ENCODE measurements at regions not wholly inside any gene's neighbourhood (a gene's known extent, or its start where the extent isn't known, plus 50 kb on each side); places are given as distances from the start of the nearest gene placed in this dataset.

DNA sequence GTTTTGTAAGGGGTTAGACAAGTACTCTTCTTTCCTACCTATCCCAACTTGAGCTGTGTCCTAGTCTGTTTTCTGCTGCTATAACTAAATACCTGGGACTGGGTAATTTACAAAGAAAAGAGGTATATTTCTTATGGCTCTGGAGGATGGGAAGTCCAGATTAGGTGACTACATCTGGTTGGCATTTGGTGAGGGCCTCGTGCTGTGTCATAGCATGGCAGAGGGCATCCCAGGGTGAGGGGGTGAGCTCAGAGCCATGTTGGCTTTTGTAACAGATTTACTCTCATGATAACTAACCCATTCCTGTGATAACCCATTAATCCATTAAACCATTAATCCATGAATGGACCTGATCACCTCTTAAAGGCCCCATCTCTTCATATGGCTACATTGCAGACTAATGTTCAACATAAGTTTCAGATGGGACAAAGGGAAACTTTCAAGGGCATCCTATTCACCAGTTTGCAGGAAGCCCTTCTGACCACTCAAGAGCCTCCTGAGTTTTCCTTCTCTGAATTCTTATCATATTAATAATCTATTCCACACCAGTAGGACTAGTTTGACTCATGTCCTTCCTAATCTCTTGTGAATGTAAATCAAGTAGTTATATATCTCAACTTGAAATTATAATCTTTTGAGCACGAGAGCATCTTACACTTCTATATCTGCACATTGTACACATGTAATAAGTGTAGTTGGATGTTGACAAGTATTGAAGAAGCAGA is 185.7 kb upstream of the ZPLD1 start:
- DNase-seq: no peak

DNA sequence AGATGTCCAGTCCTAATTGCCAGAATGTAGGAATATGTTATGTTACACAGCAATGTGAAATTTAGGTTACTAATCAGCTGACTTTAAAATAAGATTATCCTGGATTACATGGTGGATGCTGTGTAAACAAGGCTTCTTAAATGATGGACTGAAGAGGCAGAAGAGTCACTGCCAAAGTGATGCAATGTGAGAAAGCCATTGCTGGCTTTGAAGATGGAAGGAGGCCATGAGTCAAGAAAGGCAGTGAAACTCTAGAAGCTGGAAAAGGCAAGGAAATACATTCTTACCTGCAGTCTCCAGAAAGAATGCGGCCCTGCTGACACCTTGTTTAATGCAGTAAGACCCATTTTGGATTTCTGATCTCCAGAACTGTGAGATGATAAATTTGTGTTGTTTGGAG is 179.1 kb upstream of the ZPLD1 start:
- no peak for DNase-seq

DNA sequence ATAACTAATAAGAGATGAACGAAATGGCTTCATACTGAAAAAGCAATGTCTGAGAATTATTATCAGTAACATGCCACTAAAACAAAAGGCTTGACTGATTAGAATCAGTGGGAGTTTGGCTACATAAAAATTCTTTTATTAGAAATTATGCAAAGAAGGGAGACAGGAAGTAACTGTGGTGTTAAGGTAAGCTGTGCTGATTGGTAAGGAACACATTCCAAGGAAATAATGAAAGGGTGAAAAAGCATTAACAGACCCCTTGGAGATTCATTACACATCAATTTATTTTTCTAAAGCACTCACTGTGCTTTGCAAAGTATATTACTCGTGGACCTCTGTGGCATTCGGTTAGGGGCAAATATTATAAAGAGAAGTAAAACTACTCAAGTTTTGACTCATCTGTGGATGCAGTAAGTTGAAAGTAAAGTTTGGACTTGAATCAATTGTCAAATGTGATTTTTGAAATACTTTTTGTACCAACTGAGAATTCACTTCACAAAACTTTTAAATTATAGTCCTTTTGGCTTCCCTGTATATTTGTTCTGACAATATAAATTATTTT is 176.1 kb upstream of the ZPLD1 start:
- DNase-seq: no peak

DNA sequence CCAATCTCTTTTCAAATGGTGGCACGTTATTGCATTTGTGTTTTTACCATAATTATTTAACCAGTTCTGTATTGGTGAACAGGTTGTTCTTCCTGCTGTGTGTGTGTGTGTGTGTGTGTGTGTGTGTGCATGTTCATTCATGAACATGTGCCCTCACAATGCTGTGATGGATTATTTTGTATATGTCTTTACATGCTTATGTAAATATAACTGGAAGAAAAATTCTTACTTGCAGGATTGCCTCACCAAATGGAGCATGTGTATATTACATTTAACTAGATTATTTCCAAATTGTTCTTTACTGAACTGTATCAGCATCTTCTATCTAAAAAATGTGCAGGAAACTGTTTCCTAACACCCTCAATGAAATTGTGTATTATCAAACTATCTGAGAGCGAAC is 175.2 kb upstream of the ZPLD1 start:
- DNase-seq: no peak

DNA sequence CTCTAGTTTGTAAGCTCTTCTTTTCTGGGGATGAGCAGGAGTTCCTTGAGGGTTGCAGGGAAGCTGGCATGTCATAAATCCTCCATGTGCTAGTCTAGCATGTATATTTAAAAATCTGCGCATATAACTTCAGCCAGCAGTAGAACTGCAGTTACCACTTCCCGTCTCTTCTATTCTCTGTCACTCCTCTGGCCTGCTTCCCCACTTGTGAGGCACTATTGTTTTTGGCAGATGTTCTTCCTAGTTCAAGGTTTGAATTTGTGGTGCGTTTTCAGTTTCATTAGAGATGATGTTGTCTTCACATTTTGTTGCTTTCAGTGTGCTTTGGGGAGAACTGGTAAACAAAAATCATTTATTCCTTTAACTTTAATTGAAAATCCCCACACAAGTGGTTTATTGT is 169.1 kb upstream of the ZPLD1 start:
- no peak for DNase-seq

DNA sequence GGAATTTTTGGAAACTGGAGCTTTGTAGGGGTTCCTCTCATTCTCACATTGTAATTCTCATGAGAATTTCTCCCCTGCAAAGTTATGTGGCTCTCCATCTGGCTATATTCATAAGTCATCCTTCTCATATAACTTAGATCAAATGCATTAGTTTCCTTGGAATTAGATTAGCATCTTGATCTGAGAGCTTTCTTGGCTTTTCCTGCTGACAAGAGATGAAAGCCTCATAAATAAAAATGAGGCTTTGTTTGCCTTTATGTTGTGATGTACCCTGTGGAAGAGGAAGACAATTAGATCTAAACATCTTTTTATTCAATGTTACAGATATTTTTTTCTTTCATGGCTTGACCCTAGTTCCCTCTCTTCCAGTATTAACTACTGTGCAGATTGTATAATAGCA is 165.4 kb upstream of the ZPLD1 start:
- no peak for DNase-seq

DNA sequence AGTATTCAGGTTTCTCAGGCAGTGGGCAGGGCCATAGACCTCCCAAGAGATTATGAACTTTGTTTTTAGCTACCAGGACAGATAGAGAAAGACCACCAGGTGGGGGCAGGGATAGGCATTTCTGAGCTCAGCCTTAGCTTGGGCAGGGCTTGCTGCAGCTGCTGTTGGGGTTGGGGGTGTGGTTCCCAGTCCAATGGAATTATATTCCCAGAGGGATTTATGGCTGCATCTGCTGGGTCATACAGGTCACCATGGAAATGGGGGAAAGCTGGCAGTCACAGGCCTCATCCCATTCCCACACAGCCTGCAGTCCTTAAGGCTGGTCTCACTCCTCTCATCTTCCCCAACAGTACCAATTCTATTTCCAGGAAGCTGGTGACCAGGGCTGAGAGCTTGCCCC is 144.6 kb upstream of the ZPLD1 start:
- DNase-seq: no peak

DNA sequence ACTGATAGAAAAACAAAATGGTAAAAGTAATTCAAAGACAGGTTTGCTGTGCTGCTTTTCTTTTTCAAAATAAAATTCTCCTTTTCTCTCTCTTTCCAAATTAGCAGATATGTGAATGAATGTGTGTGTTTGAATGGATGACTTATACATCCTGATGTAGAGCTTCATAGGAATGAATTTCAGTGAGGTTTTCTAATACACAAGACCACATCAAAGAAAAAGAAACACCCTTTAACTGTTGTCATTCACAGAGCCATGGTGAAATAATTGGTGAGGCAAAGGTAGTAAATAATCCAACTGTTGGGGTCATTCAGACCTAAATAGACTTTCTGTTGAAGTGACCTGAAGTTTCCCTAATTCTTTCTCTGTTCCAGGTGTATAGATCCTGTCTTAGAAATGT is 139.1 kb upstream of the ZPLD1 start:
- DNase-seq: no peak

DNA sequence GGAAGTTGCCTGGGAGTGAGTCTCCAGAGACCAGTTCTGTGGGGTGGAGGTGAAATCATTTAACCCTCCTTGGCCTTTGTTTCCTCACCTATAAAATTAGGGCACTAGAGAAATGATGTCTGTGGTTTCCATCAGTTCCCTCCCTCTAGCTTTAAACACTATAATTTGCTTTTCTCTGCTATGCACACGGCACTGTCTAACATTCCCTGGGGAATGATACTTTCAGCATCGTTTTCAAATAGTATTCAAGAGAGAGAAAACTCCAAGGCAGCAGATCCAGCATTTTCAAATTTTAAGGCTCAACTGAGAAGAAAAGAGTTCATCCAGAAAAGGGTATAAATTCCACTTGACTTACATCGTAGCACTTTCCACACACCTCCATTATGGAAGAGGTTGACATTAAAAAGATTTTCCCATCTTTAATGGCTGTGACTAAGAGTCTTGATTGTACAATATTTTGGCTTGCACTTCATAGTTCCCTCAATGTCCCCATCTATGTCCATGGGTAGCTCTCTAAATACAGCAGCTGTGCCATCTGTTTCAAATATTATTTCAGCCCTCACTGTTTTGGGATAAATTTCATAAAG is 137.7 kb upstream of the ZPLD1 start:
- no peak for DNase-seq

DNA sequence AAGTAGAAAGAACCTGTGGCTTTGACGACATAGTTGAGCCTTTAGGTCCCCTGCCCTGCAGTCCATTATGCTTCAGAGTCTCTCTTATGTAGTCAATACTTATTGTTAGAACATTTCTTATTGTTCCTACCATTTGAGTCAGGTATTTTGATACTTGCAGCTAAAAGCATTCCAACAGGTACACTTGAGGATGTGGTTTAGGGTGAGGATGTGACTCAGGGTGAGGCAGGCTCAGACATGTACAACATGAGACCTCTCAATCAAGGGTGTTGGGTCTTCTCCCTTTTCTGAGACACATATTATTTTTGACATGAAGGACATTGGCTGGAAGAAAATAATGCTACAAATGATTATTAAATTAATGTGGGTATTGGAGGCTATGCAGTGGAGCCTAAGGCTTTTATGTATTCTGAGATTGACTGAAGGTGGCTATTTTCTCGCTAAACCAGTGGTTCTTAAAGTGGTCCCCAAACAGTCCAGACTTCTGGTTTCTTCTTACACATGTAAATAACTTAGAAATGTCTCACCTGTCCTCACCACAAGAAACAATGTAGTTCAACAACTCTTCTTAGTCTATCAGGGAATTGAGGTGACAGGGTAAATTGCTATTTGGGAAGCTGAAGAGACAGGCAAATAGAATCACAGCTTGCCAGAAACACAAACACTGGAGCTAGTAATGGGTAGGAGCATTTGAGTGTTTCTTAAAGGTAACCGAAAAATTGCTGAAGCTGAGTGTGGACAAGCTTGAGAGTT is 135.5 kb upstream of the ZPLD1 start:
- no peak for DNase-seq

DNA sequence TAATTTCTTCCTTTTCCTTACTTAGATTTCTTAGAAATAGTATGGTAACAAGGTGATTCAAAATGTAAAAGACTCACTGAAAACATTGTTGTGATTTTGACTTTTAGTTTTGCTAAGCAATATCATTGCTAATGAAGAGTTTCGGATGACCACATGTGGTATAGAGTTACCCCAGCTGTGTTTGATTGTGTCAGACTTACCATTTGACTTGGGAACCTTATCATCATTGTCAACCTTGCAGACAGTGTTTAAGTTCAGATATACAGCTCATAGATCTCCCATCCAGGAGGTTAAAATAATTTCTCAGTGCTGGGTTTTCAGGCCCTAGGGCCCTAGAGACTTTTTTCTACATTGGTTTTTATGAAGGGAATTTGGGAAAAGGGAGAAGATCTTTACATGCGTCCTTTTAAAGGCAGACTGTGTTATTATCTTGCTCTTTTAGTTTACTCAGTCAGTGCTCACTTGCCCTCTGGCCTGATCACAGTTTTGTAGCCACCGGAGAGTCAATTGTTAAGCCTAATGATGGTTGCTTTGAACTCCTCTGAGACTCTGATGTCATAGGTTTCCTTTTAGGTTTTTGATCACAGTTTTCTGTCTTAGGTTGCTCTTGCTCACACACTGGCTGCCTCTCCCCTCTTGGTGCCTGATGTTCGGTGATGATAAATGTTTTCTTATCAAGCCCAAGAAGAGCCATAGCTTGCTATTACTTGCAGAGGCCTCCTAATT is 133.5 kb upstream of the ZPLD1 start:
- DNase-seq: no peak

DNA sequence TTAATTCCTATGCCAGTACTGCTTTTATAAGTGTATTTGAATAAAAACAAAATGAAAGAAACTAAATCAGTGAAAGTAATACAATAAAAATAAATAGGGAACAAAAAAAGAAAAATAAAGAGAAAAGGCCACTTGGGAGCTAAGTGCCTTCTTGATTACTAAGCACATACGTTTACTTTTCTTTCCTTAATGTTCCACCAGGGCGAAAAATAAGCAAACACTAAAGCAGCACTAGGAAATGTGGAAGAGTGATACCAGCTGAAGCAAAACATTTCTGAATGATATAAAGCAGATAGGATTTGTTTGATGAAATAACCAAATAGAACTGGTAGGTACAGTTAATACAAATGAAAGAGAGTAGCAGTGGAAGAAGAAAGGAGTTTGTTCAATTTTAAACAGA is 132.8 kb upstream of the ZPLD1 start:
- no peak for DNase-seq

DNA sequence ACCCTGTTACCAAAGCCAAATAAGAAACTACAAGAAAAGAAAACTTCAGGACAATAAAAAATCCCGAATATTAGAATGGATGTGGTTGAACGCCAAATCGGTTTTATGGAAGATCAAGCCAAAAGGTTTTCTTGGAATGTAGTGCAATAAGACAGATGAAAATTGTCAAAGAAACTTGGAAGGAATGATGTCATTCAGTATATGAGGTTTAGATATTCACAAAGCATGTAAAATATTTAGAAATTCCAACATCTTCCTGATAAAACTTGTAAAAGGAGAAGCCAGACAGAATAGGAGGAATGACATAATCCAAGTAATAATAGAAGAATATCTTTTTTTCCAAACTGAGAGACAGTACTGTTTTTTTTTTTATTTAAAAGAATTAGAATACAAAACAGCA is 130.3 kb upstream of the ZPLD1 start:
- DNase-seq: no peak

DNA sequence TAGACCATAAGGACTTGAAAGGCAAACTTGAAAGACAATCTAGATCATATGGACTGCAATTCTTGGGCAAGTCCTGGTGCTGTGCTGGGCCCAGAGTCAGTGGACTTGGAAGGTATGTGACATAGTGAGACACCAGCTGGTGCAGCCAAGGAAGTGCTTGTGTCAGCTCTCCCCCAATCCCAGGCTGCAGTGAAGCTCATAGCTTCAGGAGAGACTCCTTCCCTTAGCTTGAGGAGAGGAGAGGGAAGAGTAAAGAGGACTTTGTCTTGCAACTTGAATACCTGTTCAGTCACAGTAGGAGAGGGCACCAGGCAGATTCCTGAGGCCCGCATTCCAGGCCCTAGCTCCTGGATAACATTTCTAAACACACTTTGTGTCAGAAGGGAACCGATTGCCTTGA is 127.4 kb upstream of the ZPLD1 start:
- DNase-seq: no peak

DNA sequence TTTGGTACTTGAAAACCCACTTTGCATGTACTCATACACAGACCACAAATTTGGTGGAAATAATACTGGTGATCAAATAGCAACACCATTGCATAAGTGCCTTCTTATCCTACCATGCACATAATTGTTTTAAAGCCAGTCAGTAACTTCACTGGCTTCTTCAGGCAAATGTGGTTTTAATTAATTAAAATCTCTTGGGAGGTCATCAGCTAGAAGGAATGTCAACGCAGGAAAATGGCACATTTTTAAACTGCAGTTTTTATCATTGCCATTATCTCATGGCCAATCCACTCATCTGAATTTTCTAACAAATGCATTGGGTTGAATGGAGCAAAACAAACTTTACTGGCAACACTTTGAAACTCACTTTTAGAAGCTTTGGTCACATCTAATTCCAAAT is 105.7 kb upstream of the ZPLD1 start:
- no peak for DNase-seq

DNA sequence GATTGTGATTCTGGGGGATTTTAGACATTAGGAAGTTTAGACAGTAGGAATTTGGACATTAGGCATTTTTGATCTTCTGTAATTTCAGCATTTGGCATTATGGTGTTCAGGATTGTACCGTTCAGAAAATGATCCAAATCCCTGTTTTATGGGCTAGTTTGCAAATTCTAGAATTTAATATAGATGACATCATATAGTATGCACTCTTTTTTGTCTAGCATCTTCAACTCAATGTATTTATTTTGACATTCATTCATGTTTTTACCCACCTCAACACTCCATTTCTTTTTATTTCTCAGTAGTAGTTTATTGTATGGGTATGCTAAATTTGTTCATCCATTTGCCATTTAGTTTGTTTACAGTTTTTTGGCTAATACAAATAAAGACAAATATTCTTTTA is 105.3 kb upstream of the ZPLD1 start:
- no peak for DNase-seq

DNA sequence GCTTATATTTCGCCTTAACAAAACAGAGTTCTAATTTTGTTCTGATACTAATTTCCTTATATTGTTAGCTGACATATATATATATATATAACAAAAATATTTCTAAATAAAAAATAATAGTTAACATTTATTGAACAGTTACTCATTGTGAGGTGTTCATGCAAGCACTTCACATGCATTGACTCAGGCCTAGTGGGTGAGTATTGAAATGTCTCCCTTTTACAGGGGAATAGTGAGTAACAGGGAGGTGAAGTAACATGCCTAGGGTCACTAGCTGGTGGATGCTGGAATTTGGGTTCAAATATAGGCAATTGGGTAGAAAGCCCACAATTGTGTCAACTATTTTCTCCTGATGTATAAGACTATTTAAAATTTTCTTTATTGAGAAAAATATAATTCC is 102.6 kb upstream of the ZPLD1 start:
- DNase-seq: no peak

DNA sequence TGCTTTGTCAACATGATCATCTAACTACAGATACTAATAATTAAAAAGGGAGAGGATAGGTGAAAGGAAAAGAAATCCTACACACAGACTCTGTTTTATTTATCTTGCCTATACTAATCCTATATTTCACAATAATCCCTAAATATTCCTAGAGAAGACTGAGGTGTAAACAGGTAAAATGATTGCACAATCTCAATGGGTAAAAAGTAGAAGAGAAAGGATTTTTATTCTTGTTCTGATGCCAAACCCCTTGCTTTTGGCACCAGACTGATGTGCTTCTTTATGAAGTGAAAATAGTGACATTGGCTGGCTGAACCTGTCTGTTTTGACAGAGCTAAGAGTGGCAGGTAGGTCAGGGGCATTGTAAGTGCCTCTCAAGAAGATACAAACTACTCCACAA is 101.9 kb upstream of the ZPLD1 start:
- DNase-seq: no peak

DNA sequence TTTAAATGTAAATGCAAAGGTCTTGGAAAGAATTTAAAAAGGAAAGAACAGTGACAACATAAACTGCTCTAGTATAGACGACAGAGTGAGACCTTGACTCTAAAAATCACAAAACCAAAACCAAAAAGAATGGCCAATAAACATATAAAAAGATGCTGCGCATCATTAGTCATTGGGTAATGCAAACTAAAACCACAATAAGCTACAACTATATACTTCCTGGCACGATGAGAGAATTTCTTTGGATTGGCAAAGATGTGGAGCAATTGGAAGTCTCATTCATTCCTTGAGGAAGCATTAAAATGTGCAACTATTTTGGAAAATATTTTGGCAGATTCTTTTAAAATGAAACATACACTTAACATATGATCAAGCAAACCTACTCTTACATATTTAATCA is 98.7 kb upstream of the ZPLD1 start:
- no peak for DNase-seq

DNA sequence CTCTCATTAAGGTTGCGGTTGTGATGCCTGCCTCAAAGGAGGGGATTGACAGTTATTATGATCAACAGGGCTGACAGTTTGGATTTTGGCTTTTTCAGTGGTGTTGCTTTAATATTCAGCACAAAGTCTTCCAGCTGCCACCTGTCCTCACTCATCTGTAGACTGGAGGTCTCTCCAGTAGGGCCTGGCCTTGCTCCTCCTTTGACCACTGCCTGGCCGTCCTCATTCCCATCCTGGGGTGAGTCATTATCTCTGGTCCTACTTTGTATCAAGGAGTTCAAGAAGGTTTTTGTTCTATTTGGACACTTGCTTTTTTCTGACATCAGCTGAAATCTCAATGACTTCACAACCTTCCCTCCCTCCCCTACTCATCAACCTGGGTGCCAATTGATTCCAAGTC is 95.1 kb upstream of the ZPLD1 start:
- no peak for DNase-seq

DNA sequence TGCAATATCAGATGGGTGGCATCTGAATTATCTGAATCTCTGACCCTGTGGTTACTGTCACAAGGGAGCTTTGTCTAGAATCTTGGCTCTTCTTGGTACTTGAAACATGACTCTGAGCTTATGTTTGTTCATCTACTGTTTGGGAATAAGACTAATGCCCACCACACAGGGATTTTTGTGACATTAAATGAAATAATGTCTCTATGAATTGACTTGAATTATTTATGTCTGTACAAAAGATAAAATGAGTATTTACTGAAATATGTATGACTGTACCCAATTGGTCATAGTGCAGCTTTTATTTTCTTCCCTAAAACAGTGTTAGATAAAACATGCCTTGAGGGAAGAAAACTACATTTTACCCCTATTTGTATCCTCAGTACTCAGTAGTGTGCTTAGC is 87.9 kb upstream of the ZPLD1 start:
- DNase-seq: no peak

DNA sequence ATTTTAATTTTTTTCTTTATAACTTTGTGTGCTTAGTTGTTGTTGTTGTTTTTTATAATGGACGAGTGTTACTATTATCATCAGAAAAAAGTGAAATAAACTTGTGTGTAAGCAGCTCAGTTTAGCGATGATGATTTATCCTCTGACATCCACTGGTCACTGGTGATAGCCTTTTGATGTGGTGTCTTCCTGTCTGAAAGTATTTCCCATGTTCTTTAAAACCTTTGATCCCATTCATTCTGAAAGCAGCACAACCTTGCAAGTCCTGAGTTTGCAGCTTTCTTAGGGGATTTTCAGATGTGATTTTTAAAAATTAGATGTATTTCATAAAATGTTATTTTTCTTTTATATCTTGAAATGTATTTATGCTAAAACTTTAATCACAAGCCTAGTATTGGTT is 85.9 kb upstream of the ZPLD1 start:
- DNase-seq: no peak

DNA sequence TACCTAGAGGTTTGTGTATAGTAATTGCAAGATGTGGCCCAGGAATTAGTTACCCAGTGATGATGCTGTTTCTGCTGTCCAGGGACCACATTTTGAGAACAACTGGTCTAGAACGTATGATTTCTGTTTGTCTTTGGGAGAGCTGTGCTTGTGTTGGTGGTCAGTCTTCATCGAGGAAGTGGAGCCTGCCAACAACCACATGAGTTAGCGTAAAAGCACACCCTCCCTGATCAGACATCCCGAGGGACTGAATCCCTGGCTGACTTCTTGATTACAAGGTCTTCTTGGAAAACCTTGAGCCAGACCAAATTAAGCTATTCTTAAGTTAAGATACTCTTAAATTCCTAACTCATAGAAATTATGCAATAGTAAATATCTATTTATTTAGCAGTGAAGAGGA is 81.7 kb upstream of the ZPLD1 start:
- DNase-seq: no peak

DNA sequence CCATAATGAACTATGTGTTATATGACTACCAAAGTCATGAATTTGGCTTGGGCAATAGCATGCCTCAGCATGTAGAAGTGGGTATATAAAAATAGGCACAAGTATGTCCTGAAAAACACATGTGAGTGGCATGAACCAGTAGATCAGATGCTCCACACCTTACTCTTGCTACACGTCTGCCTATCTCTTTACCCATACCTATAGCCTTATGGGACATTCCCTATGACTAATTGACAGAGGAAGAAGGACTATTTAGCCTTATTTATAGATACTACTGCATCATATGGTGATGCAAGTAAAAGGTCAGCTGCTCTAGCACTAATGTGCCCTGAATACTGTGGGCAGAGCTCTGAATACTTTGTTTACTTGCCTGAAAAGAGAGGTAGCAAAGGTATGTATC is 81.0 kb upstream of the ZPLD1 start:
- no peak for DNase-seq

Measured in hippocampal formation (tissue), 2 donors.